ENCODE measurements at regions not wholly inside any gene's neighbourhood (a gene's known extent, or its start where the extent isn't known, plus 50 kb on each side); places are given as distances from the start of the nearest gene placed in this dataset.
"Not testable (repeated sequence)": the region's sequence is repeated elsewhere in the genome, so short reads cannot be mapped to it uniquely, and the experiment has no call there.

DNA sequence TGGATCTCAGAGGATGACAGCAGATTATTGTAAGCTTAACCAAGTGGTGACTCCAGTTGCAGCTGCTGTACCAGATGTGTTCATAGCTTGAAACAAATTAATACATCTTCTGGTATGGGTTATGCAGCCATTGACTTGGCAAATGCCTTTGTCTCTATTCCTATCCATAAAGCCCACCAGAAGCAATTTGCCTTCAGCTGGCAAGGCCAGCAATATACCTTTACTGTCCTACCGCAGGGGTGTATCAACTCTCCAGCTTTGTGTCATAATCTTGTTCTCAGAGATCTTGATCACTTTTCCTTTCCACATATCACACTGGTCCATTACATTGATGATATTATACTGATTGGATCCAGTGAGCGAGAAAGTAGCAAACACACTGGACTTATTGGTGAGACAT lies 59.3 kb upstream of the KRAS start:
- DNase-seq (ENCODE audit: low spot score); intact Hi-C loops (cut with DNase I): not testable (repeated sequence)

DNA sequence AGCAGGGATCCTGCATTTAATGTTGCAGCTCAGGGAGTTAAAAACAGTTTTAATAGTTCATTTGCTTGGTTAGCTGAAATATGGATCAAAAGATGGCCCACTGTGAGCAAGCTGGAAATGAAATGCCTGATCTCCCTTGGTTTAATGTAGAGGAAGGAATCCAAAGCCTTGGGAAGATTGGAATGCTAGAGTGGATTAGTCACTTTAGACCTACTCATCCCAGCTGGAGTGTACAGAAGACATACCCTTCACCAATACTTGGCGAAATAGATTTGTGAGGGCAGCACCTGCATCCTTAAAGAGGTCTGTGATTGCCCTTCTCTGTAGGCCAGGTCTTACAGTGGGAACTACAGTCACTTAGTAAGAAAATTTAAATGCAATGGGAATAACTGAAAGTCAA lies 58.0 kb upstream of the KRAS start:
- intact Hi-C loops (cut with DNase I): no loop called here
- DNase-seq (ENCODE audit: low spot score): no peak

DNA sequence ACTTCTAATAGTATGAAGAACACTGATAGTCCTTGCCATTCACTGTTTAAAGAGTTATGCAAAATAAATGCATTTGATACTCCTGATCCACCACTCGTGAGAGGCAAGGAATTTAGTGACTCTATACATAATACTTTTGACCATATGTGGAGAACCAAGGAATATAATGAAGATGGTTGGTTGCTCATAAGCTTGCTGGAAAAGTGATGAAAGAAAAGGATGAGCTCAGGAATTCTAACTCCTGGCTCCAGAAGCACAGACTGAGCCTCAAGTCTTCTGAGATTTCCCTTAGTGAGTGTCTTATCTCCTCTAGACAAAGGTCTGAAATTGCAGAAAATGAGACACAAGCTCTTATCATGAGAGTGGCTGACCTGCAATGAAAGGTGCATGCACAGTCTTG lies 57.1 kb upstream of the KRAS start:
- intact Hi-C loops (cut with DNase I): no loop called here

DNA sequence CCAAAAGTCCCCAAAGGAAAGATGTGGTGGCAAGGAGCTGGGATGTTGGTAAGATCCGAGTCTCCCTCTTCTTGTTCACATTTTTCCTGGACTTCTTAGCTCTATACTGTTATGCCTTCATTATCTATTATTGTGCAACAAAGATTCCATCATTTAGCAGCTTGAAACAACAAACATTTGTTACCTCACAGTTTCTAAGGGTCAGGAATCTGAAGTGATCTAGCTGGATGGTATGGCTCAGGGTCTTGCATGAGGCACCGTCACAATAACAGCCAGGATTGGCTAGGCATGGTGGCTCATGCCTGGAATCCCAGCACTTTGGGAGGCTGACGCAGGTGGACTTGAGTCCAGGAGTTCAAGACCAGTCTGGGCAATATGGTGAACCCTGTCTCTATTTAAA lies 51.1 kb upstream of the KRAS start:
- intact Hi-C loops (cut with DNase I): no loop called here
- DNase-seq (ENCODE audit: low spot score): no peak

More for the DNA sequence above, 57.1 kb upstream of the KRAS start:
- no peak for DNase-seq (ENCODE audit: low spot score)

Data from cardiac septum (tissue), 1 donor.